ENCODE measurements at regions not wholly inside any gene's neighbourhood (a gene's known extent, or its start where the extent isn't known, plus 50 kb on each side); places are given as distances from the start of the nearest gene placed in this dataset.

DNA sequence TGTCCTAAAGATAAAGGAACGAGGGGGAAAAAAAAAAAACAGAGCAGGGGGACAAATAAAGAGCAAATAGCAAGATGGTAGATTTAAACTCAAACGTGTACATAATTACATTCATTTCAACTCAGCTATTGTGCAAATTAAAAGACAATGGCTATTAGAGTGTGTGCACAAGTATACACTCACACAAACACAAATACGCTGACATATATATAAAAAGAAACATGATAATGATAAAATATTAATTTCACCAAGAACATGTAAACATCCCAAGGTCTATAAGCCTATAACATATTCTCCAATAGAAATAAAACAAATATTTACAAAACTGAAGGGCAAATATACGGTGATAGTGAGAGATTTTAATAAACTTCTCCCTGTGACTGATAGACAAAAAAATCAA, 1354.9 kb upstream of the GJE1 start:
- H3K4me2 ChIP-seq (ENCODE audit: low read length), result no peak overlapping the region
- TF ChIP-seq EZH2 (IDR thresholded peaks at IDR 0.05; ENCODE audit: borderline replicate concordance, low read length) (no peak), CTCF (IDR thresholded peaks at IDR 0.05; ENCODE audit: low read length) (no peak)
- H3F3A ChIP-seq (ENCODE audit: insufficient read depth, low read length), result no peaks in the 10 kb centered on the region
- H3K27ac ChIP-seq (ENCODE audit: low read depth, low read length, poor library complexity, severe bottlenecking), result no peak overlapping the region
- H3K4me1 ChIP-seq (ENCODE audit: insufficient read depth, low read length, severe bottlenecking), result no peaks in the 10 kb centered on the region
- no peak overlapping the region for H3K4me3 ChIP-seq (ENCODE audit: low read depth, low read length, poor library complexity, severe bottlenecking)
- no peaks in the 10 kb centered on the region for H3K79me2 ChIP-seq (ENCODE audit: insufficient read depth, low read length)
- H3K36me3 ChIP-seq (ENCODE audit: insufficient read depth, low read length), result no peaks in the 10 kb centered on the region
- H3K9ac ChIP-seq (ENCODE audit: low read length), result no peak overlapping the region
- no peaks in the 10 kb centered on the region for H4K20me1 ChIP-seq (ENCODE audit: insufficient read depth, low read length)
- H3K27me3 ChIP-seq (ENCODE audit: insufficient read depth, low read length), result no peaks in the 10 kb centered on the region
- no peaks in the 10 kb centered on the region for H3K9me3 ChIP-seq (ENCODE audit: low read length)
- H3K9me2 ChIP-seq (ENCODE audit: low read depth, low read length), result no peaks in the 10 kb centered on the region
- H2AFZ ChIP-seq (ENCODE audit: low read length), result no peak overlapping the region

GRCh38 chr6:140775061-140775460, 1357.7 kb upstream of the GJE1 start:
- no peak overlapping the region for H3K27ac ChIP-seq (ENCODE audit: low read depth, low read length, poor library complexity, severe bottlenecking)
- H3K36me3 ChIP-seq (ENCODE audit: insufficient read depth, low read length), result no peaks in the 10 kb centered on the region
- H3K4me3 ChIP-seq (ENCODE audit: low read depth, low read length, poor library complexity, severe bottlenecking), result no peak overlapping the region
- H3K27me3 ChIP-seq (ENCODE audit: insufficient read depth, low read length), result no peaks in the 10 kb centered on the region
- H3K79me2 ChIP-seq (ENCODE audit: insufficient read depth, low read length), result no peaks in the 10 kb centered on the region
- no peaks in the 10 kb centered on the region for H3K9me3 ChIP-seq (ENCODE audit: low read length)
- no peak overlapping the region for H3K4me2 ChIP-seq (ENCODE audit: low read length)
- H3K4me1 ChIP-seq (ENCODE audit: insufficient read depth, low read length, severe bottlenecking), result no peaks in the 10 kb centered on the region
- H3F3A ChIP-seq (ENCODE audit: insufficient read depth, low read length), result no peaks in the 10 kb centered on the region
- no peaks in the 10 kb centered on the region for H4K20me1 ChIP-seq (ENCODE audit: insufficient read depth, low read length)
- H3K9ac ChIP-seq (ENCODE audit: low read length), result no peak overlapping the region
- H2AFZ ChIP-seq (ENCODE audit: low read length), result no peak overlapping the region
- no peaks in the 10 kb centered on the region for H3K9me2 ChIP-seq (ENCODE audit: low read depth, low read length)
- TF ChIP-seq CTCF (IDR thresholded peaks at IDR 0.05; ENCODE audit: low read length), result no peak
- TF ChIP-seq EZH2 (IDR thresholded peaks at IDR 0.05; ENCODE audit: borderline replicate concordance, low read length), result no peak

DNA sequence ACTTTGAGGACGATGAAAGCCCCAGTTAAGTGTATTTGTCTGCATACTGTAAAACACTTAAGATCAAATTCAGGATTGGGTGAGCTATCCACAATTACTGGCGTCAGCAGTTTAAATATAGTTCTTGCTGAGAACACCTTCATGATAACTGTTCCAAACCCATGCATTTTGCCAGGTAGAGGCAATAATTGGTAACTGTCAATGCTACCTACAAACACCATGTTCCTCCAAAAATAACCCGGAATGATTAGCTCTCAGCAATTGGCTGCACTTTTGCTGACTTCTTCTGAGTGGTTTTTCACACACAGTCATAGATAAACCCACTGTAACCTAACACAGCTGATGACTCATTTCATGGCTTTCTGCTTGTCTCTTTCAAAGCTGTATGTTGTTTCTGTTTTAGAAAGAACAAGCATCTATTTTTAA, 1358.6 kb upstream of the GJE1 start:
- no peak overlapping the region for H3K4me3 ChIP-seq (ENCODE audit: low read depth, low read length, poor library complexity, severe bottlenecking)
- no peaks in the 10 kb centered on the region for H3K9me3 ChIP-seq (ENCODE audit: low read length)
- no peaks in the 10 kb centered on the region for H3K9me2 ChIP-seq (ENCODE audit: low read depth, low read length)
- H3K27ac ChIP-seq (ENCODE audit: low read depth, low read length, poor library complexity, severe bottlenecking), result no peak overlapping the region
- no peaks in the 10 kb centered on the region for H3K36me3 ChIP-seq (ENCODE audit: insufficient read depth, low read length)
- no peaks in the 10 kb centered on the region for H3K4me1 ChIP-seq (ENCODE audit: insufficient read depth, low read length, severe bottlenecking)
- H3F3A ChIP-seq (ENCODE audit: insufficient read depth, low read length), result no peaks in the 10 kb centered on the region
- H3K4me2 ChIP-seq (ENCODE audit: low read length), result no peak overlapping the region
- no peaks in the 10 kb centered on the region for H4K20me1 ChIP-seq (ENCODE audit: insufficient read depth, low read length)
- H3K9ac ChIP-seq (ENCODE audit: low read length), result no peak overlapping the region
- H3K79me2 ChIP-seq (ENCODE audit: insufficient read depth, low read length), result no peaks in the 10 kb centered on the region
- H2AFZ ChIP-seq (ENCODE audit: low read length), result no peak overlapping the region
- H3K27me3 ChIP-seq (ENCODE audit: insufficient read depth, low read length), result no peaks in the 10 kb centered on the region
- TF ChIP-seq CTCF (IDR thresholded peaks at IDR 0.05; ENCODE audit: low read length) (no peak), EZH2 (IDR thresholded peaks at IDR 0.05; ENCODE audit: borderline replicate concordance, low read length) (no peak)
